WERI-Rb-1 (cell line): ENCODE measurements at regions not wholly inside any gene's neighbourhood (a gene's known extent, or its start where the extent isn't known, plus 50 kb on each side); places are given as distances from the start of the nearest gene placed in this dataset.
"Not testable (repeated sequence)": the region's sequence is repeated elsewhere in the genome, so short reads cannot be mapped to it uniquely, and the experiment has no call there.

Source experiments
- DNase-seq: peaks from one replicate; pipeline ENCODE4 v3.0.0-alpha.2; 2020
- H3K27ac ChIP-seq: fragments of 250-450 bp; sonication (Bioruptor Pico); 2 replicates; pipeline ENCODE4 v1.5.1; 2020; ENCODE audit warnings: mild to moderate bottlenecking, moderate library complexity
- H3K27me3 ChIP-seq: fragments of 250-450 bp; sonication (Bioruptor Pico); 2 replicates; pipeline ENCODE4 v1.5.1; 2021; ENCODE audit warnings: mild to moderate bottlenecking, low read depth, moderate library complexity; ENCODE audit not compliant: insufficient read depth, severe bottlenecking
- H3K36me3 ChIP-seq: fragments of 250-450 bp; sonication (Bioruptor Pico); 2 replicates; pipeline ENCODE4 v1.5.1; 2020; ENCODE audit warnings: mild to moderate bottlenecking, moderate library complexity
- H3K4me3 ChIP-seq: 2 replicates; pipeline ENCODE4 v1.5.1; 2011; ENCODE audit warnings: low read depth, mild to moderate bottlenecking, control low read depth, low read length
- H3K9me3 ChIP-seq: fragments of 250-450 bp; sonication (Bioruptor Pico); 2 replicates; pipeline ENCODE4 v1.5.1; 2021; ENCODE audit warnings: mild to moderate bottlenecking, moderate library complexity; ENCODE audit not compliant: severe bottlenecking
- CTCF ChIP-seq: IDR thresholded peaks from 2 replicates; pipeline ENCODE4 v1.5.1; 2011; ENCODE audit warnings: low read depth, mild to moderate bottlenecking, control low read depth, inconsistent platforms, low read length

GRCh38 chr14:56422703-56423213 is 156.8 kb upstream of the TMEM260 start:
- peak; percentile 69 for TF ChIP-seq CTCF
- H3K36me3 ChIP-seq, result no peaks in the 10 kb centered on the region
- H3K4me3 ChIP-seq, result no peak overlapping the region
- no peak overlapping the region for H3K27ac ChIP-seq
- peak; percentile 41 for DNase-seq
- peaks cover 6% of the 10 kb centered on the region for H3K9me3 ChIP-seq
- no peaks in the 10 kb centered on the region for H3K27me3 ChIP-seq

- H3K27ac ChIP-seq, result no peak overlapping the region
These were observed 156.1 kb upstream of the TMEM260 start for GRCh38 chr14:56423544-56423943.

DNA sequence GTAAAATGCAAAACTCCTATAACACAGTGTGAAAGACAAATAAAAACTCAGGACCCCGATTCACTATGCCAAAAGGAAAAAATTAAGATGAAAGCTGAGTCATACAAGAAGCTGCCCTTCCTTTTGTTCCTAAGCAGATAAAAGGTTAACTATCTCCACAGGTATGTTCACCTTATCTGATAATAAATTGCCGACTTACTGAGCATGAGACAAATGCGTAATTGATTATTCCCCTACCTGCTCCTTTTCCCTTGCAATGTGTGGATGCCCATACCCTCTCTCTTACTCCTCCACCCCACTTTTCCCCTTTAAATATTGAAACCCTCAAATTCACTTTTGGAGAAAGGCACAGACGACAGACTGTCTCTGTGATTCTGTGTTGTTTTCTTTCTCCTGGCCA is 148.6 kb upstream of the TMEM260 start:
- Histone ChIP-seq H3K4me3 (no peak overlapping the region), H3K27ac (no peak overlapping the region), H3K36me3 (no peaks in the 10 kb centered on the region), H3K27me3 (no peaks in the 10 kb centered on the region), H3K9me3 (peaks cover 2% of the 10 kb centered on the region)
- no peak for DNase-seq
- no peak for TF ChIP-seq CTCF

More at GRCh38 chr14:56423544-56423943, 156.1 kb upstream of the TMEM260 start:
- TF ChIP-seq CTCF, result no peak
- Histone ChIP-seq H3K9me3 (peaks cover 6% of the 10 kb centered on the region), H3K4me3 (no peak overlapping the region), H3K27me3 (no peaks in the 10 kb centered on the region), H3K36me3 (no peaks in the 10 kb centered on the region)
- DNase-seq, result no peak

DNA sequence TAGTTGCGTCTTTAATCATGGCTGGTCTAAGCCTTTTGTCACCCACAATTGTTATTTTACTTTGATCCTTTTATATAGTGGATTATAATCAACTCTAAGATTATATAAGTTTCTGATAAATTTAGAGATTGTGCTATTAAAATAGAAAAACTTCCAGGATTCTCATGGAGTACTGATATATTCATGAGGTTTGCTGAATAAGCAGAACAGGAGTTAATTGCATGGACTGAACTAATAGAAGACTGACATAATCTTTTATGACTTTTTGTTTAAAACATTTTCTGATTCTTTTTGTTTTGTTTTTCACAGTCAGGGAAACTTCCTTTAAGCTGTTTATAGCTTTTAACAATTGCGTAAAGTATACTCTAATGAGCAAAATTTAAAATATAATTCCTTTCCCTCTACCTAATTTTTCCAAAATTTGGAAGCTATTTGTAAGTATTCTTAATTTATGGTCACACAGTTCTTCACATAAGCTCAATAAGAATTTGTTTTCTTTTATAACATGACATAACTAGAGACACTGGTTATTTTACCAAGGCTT is 129.9 kb upstream of the TMEM260 start:
- H3K27me3 ChIP-seq, result no peaks in the 10 kb centered on the region

GRCh38 chr14:56452940-56453339 is 126.7 kb upstream of the TMEM260 start:
- no peak for TF ChIP-seq CTCF
- Histone ChIP-seq H3K27ac (no peak overlapping the region), H3K27me3 (no peaks in the 10 kb centered on the region), H3K4me3 (no peak overlapping the region), H3K36me3 (no peaks in the 10 kb centered on the region), H3K9me3 (peaks cover 2% of the 10 kb centered on the region)
- DNase-seq, result no peak

More for the DNA sequence above, 129.9 kb upstream of the TMEM260 start:
- no peak for DNase-seq
- no peak for TF ChIP-seq CTCF
- Histone ChIP-seq H3K36me3 (no peaks in the 10 kb centered on the region), H3K4me3 (no peak overlapping the region), H3K9me3 (peaks cover 2% of the 10 kb centered on the region), H3K27ac (no peak overlapping the region)

DNA sequence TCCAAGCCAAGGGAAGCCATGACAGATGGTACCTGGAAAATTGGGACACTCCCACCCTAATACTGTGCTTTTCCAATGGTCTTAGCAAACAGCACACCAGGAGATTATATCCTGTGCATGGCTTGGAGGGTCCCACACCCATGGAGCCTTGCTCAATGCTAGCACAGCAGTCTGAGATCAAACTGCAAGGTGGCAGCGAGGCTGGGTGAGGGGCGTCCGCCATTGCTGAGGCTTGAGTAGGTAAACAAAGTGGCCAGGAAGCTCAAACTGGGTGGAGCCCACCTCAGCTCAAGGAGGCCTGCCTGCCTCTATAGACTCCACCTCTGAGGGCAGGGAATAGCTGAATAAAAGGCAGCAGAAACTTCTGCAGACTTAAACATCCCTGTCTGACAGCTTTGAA is 124.9 kb upstream of the TMEM260 start:
- not testable (repeated sequence) for H3K4me3 ChIP-seq, DNase-seq, H3K9me3 ChIP-seq, H3K27me3 ChIP-seq, H3K27ac ChIP-seq, H3K36me3 ChIP-seq
